Right hindlimb (tissue), 1 donor: ENCODE measurements at regions not wholly inside any gene's neighbourhood (a gene's known extent, or its start where the extent isn't known, plus 50 kb on each side); places are given as distances from the start of the nearest gene placed in this dataset.

Experiments
- DNase-seq: peaks from one replicate; pipeline ENCODE4 v3.0.0-alpha.2; 2018

- DNase-seq: no peak
Measured at GRCh38 chr1:112319371-112320040, 76.5 kb upstream of the CTTNBP2NL start.

- DNase-seq: no peak
Measured at GRCh38 chr1:112320058-112320457, 76.0 kb upstream of the CTTNBP2NL start.

GRCh38 chr1:112322018-112322417, 74.0 kb upstream of the CTTNBP2NL start:
- DNase-seq: no peak

GRCh38 chr1:112322983-112323678, 72.9 kb upstream of the CTTNBP2NL start:
- DNase-seq: no peak

GRCh38 chr1:112325504-112325903, 70.5 kb upstream of the CTTNBP2NL start:
- peak; percentile 70 for DNase-seq

- no peak for DNase-seq
Measured at GRCh38 chr1:112328600-112328999, 67.4 kb upstream of the CTTNBP2NL start.

- peak; percentile 82 for DNase-seq
Measured at GRCh38 chr1:112332176-112333150, 63.6 kb upstream of the CTTNBP2NL start.

GRCh38 chr1:112335351-112335750, 60.7 kb upstream of the CTTNBP2NL start:
- no peak for DNase-seq

GRCh38 chr1:112337028-112337531, 58.9 kb upstream of the CTTNBP2NL start:
- DNase-seq: no peak

GRCh38 chr1:112341986-112342385, 54.0 kb upstream of the CTTNBP2NL start:
- DNase-seq: no peak

- DNase-seq: no peak
Measured at GRCh38 chr1:112342558-112342957, 53.5 kb upstream of the CTTNBP2NL start.

- DNase-seq: no peak
Measured at GRCh38 chr1:112344754-112345423, 51.1 kb upstream of the CTTNBP2NL start.
